Lower leg skin (tissue), 3 donors: ENCODE measurements at regions not wholly inside any gene's neighbourhood (a gene's known extent, or its start where the extent isn't known, plus 50 kb on each side); places are given as distances from the start of the nearest gene placed in this dataset.

ENCODE experiments used
- POLR2A ChIP-seq, 2 donors: fragments of 450-650 bp; IDR thresholded peaks; one replicate each; pipeline ENCODE4 v1.6.1; 2016 to 2017; ENCODE audit warnings: antibody characterized with exemption in 2 of 2, mild to moderate bottlenecking in 1 of 2, moderate library complexity in 1 of 2
- TF ChIP-seq, protein P1 (sequence below), 3 donors: fragments of 450-650 bp; IDR thresholded peaks; one replicate each; pipeline ENCODE4 v1.5.1; 2016; ENCODE audit warnings: antibody characterized with exemption in 3 of 3, mild to moderate bottlenecking in 3 of 3, moderate library complexity in 2 of 3

DNA sequence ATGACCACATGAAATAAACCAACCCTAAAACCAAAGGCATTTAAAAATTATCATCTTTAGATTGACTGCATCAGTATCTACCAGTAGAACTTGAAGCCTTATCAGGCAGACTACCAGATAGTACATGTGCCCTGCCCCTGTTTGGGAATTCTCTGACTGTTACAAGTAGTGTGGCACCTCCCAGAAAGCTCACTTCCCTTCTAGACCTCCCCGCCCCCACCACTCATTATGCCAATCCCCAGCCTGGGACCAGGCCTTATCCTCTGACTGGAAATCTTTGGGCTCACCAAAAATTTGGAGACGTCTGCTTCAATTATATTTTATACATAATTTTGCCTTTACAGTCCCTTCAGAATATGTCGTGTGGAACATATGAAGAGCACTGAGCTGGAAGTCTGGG, 155.6 kb downstream of the TFAP2B start:
- TF ChIP-seq, protein P1, sequence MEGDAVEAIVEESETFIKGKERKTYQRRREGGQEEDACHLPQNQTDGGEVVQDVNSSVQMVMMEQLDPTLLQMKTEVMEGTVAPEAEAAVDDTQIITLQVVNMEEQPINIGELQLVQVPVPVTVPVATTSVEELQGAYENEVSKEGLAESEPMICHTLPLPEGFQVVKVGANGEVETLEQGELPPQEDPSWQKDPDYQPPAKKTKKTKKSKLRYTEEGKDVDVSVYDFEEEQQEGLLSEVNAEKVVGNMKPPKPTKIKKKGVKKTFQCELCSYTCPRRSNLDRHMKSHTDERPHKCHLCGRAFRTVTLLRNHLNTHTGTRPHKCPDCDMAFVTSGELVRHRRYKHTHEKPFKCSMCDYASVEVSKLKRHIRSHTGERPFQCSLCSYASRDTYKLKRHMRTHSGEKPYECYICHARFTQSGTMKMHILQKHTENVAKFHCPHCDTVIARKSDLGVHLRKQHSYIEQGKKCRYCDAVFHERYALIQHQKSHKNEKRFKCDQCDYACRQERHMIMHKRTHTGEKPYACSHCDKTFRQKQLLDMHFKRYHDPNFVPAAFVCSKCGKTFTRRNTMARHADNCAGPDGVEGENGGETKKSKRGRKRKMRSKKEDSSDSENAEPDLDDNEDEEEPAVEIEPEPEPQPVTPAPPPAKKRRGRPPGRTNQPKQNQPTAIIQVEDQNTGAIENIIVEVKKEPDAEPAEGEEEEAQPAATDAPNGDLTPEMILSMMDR (IDR thresholded peaks at IDR 0.05) = no peak
- TF ChIP-seq POLR2A (IDR thresholded peaks at IDR 0.05) = no peak
